HCT116 (cell line): ENCODE measurements at regions not wholly inside any gene's neighbourhood (a gene's known extent, or its start where the extent isn't known, plus 50 kb on each side); places are given as distances from the start of the nearest gene placed in this dataset.

Experiments
- ATAC-seq: fragments of 200-7000 bp; cut with Tn5 transposase; 2 replicates; pipeline ENCODE4 v1.9.1; 2020; ENCODE audit warnings: mild to moderate bottlenecking, moderate library complexity
- BruUV-seq: library from RNA; stranded (reverse); fragments of 400-500 nt; replicated peaks from 2 replicates; lab custom pipeline; 2021; lab: Mats Ljungman, UMichigan
- CTCF ChIA-PET: fragments of 300-600 bp; sonication (Branson Sonifier 250); formaldehyde crosslinking; loops from one replicate; lab custom pipeline; 2021; ENCODE audit warnings: antibody characterized with exemption; lab: Charles Lee
- POLR2A ChIA-PET: fragments of 300-600, 350-600 bp; sonication (Branson Sonifier 250); formaldehyde crosslinking; loops from one replicate; lab custom pipeline; 2021; ENCODE audit warnings: antibody characterized with exemption; lab: Charles Lee
- RAD21 ChIA-PET, 2 experiments: fragments of 300-600 bp; sonication (Branson Sonifier 250); formaldehyde crosslinking; loops; one replicate each; lab custom pipeline; 2023; ENCODE audit warnings: low total read pairs in 2 of 2; ENCODE audit not compliant: uncharacterized antibody in 2 of 2, unreplicated experiment in 2 of 2, low non-redundant PET in 1 of 2; lab: Charles Lee
- DNase-seq: peaks from one replicate; pipeline ENCODE4 v3.0.0-alpha.2; 2010; ENCODE audit warnings: low read depth, low spot score
- H2AFZ ChIP-seq: fragments of 200-600 bp; shearing (Covaris generic), sonication (generic); 2 replicates; pipeline ENCODE4 v1.6.1; 2017; ENCODE audit warnings: low read depth, mixed run types, mixed read lengths, antibody characterized with exemption, low read length; ENCODE audit not compliant: poor library complexity, severe bottlenecking
- H3K27ac ChIP-seq: 2 replicates; pipeline ENCODE4 v1.5.1; 2012; ENCODE audit warnings: low read depth, low read length
- H3K27me3 ChIP-seq: fragments of 200-600 bp; sonication (generic); 2 replicates; pipeline ENCODE4 v1.6.1; 2016; ENCODE audit warnings: mixed run types, low read length, mixed read lengths; ENCODE audit not compliant: insufficient read depth
- H3K36me3 ChIP-seq, 2 experiments: fragments of 200-500 bp in 1 of 2; fragments of 200-600 bp in 1 of 2; sonication (Bioruptor generic) in 1 of 2; sonication (generic) in 1 of 2; 2 replicates each; pipeline versions ENCODE4 v1.5.1 to v1.6.1; 2014 to 2016; ENCODE audit warnings: low read length in 2 of 2, inconsistent platforms in 1 of 2, mixed read lengths in 1 of 2, mixed run types in 1 of 2; ENCODE audit not compliant: insufficient read depth in 2 of 2, control insufficient read depth in 1 of 2
- H3K4me1 ChIP-seq, 2 experiments: fragments of 200-600 bp in 1 of 2; sonication (generic) in 1 of 2; 2 replicates each; pipeline versions ENCODE4 v1.5.1 to v1.6.1; 2012 to 2017; ENCODE audit warnings: low read length in 2 of 2, inconsistent platforms in 1 of 2, mild to moderate bottlenecking in 1 of 2, mixed read lengths in 1 of 2, mixed run types in 1 of 2, moderate library complexity in 1 of 2; ENCODE audit not compliant: insufficient read depth in 2 of 2, control insufficient read depth in 1 of 2
- H3K4me2 ChIP-seq: fragments of 200-600 bp; sonication (generic); 2 replicates; pipeline ENCODE4 v1.6.1; 2017; ENCODE audit warnings: mixed run types, low read length, mixed read lengths
- H3K4me3 ChIP-seq, 2 experiments: fragments of 200-600 bp in 1 of 2; sonication (generic) in 1 of 2; replicated peaks in 1 of 2; 2 replicates each; pipeline ENCODE4 v1.5.1; 2011 to 2016; ENCODE audit warnings: low read length in 2 of 2, control low read depth in 1 of 2, low read depth in 1 of 2, mild to moderate bottlenecking in 1 of 2, mixed read lengths in 1 of 2, mixed run types in 1 of 2
- H3K79me2 ChIP-seq: fragments of 200-600 bp; sonication (generic); 2 replicates; pipeline ENCODE4 v1.6.1; 2017; ENCODE audit warnings: mild to moderate bottlenecking, mixed run types, low read length, moderate library complexity, mixed read lengths; ENCODE audit not compliant: insufficient read depth
- H3K9ac ChIP-seq: fragments of 200-600 bp; sonication (generic); 2 replicates; pipeline ENCODE4 v1.6.1; 2016; ENCODE audit warnings: low read length, mixed read lengths
- H3K9me2 ChIP-seq: fragments of 200-600 bp; sonication (generic), shearing (Covaris generic); 2 replicates; pipeline ENCODE4 v1.6.1; 2017; ENCODE audit warnings: mixed run types, mild to moderate bottlenecking, moderate library complexity; ENCODE audit not compliant: insufficient read depth
- H3K9me3 ChIP-seq, 2 experiments: fragments of 200-500 bp in 1 of 2; fragments of 200-600 bp in 1 of 2; sonication (Bioruptor generic) in 1 of 2; sonication (generic) in 1 of 2; 2 replicates each; pipeline ENCODE4 v1.6.1; 2014 to 2017; ENCODE audit warnings: low read length in 2 of 2, mixed read lengths in 2 of 2, inconsistent platforms in 1 of 2, low read depth in 1 of 2, mild to moderate bottlenecking in 1 of 2, mixed run types in 1 of 2, moderate library complexity in 1 of 2; ENCODE audit not compliant: control insufficient read depth in 1 of 2, insufficient read depth in 1 of 2
- H4K20me1 ChIP-seq: fragments of 200-600 bp; sonication (generic), shearing (Covaris generic); 2 replicates; pipeline ENCODE4 v1.6.1; 2017; ENCODE audit warnings: mixed run types, mild to moderate bottlenecking, moderate library complexity; ENCODE audit not compliant: insufficient read depth
- ATF3 ChIP-seq: IDR thresholded peaks from 2 replicates; pipeline ENCODE4 v1.6.1; 2012
- CBX3 ChIP-seq: IDR thresholded peaks from 2 replicates; pipeline ENCODE4 v1.6.1; 2012; ENCODE audit warnings: low read depth
- EGR1 ChIP-seq: IDR thresholded peaks from 2 replicates; pipeline ENCODE4 v1.6.1; 2012; ENCODE audit warnings: low read depth
- ELF1 ChIP-seq: IDR thresholded peaks from 2 replicates; pipeline ENCODE4 v1.6.1; 2012; ENCODE audit warnings: low read depth, borderline replicate concordance
- FOSL1 ChIP-seq: IDR thresholded peaks from 2 replicates; pipeline ENCODE4 v1.6.1; 2012; ENCODE audit warnings: low read depth
- JUND ChIP-seq: IDR thresholded peaks from 2 replicates; pipeline ENCODE4 v1.6.1; 2012
- POLR2A ChIP-seq: IDR thresholded peaks from 2 replicates; pipeline ENCODE4 v1.7.0; 2011; ENCODE audit warnings: borderline replicate concordance; ENCODE audit not compliant: insufficient read depth, insufficient read length; ENCODE audit errors: extremely low read depth
- POLR2AphosphoS5 ChIP-seq: IDR thresholded peaks from 2 replicates; pipeline ENCODE4 v1.6.1; 2011; ENCODE audit warnings: mild to moderate bottlenecking, low read depth, low read length, moderate library complexity
- RAD21 ChIP-seq: IDR thresholded peaks from 2 replicates; pipeline ENCODE4 v1.6.1; 2012; ENCODE audit warnings: low read depth, mild to moderate bottlenecking
- REST ChIP-seq: IDR thresholded peaks from 2 replicates; pipeline ENCODE4 v1.6.1; 2012; ENCODE audit warnings: low read depth
- SIN3A ChIP-seq: IDR thresholded peaks from 2 replicates; pipeline ENCODE4 v1.6.1; 2012; ENCODE audit warnings: low read depth
- SP1 ChIP-seq: IDR thresholded peaks from 2 replicates; pipeline ENCODE4 v1.6.1; 2012; ENCODE audit warnings: low read depth
- SRF ChIP-seq: IDR thresholded peaks from 2 replicates; pipeline ENCODE4 v1.6.1; 2012; ENCODE audit warnings: low read depth
- ZBTB33 ChIP-seq: IDR thresholded peaks from 2 replicates; pipeline ENCODE4 v1.6.1; 2011; ENCODE audit warnings: mild to moderate bottlenecking, low read length, moderate library complexity; ENCODE audit not compliant: insufficient replicate concordance; ENCODE audit errors: extremely low read depth
- ZFX ChIP-seq: fragments of 450-650 bp; IDR thresholded peaks from 2 replicates; pipeline ENCODE4 v1.6.1; 2017
- ZNF274 ChIP-seq: fragments of 200-500 bp; sonication (Bioruptor generic); IDR thresholded peaks from 2 replicates; pipeline ENCODE4 v1.6.1; 2014; ENCODE audit warnings: mild to moderate bottlenecking, low read depth, low read length, inconsistent platforms
- intact Hi-C: fragments of 100-400 bp; cut with micrococcal nuclease; formaldehyde crosslinking; loops from 2 replicates; pipeline ENCODE4 v1.10.0; 2022

GRCh38 chr5:27784317-27784716, 745.9 kb upstream of the CDH9 start:
- Histone ChIP-seq H3K36me3 (no peaks in the 10 kb centered on the region), H3K4me1 (no peaks in the 10 kb centered on the region), H3K27ac (no peak overlapping the region), H3K79me2 (no peaks in the 10 kb centered on the region), H3K9ac (no peak overlapping the region), H4K20me1 (no peaks in the 10 kb centered on the region), H3K4me2 (no peak overlapping the region), H3K4me3 (no peak overlapping the region), H2AFZ (no peak overlapping the region), H3K9me2 (no peaks in the 10 kb centered on the region), H3K9me3 (peaks cover 14 to 16% of the 10 kb centered on the region in 2 experiments; a peak in 2 of 4 replicates), H3K27me3 (no peaks in the 10 kb centered on the region)
- DNase-seq = no peak
- ChIA-PET POLR2A (no interaction called here), RAD21 (no interaction called here), CTCF (no interaction called here)
- TF ChIP-seq ELF1 (no peak), SRF (no peak), SP1 (no peak), POLR2AphosphoS5 (no peak), ZFX (no peak)
- BruUV-seq = no TSS peak
- intact Hi-C loops = no loop called here
- ATAC-seq = no peak

- TF ChIP-seq SP1 = no peak
- TF ChIP-seq FOSL1 = no peak
- TF ChIP-seq EGR1 = no peak
- TF ChIP-seq ZNF274 = no peak
- no peak for TF ChIP-seq JUND
- TF ChIP-seq REST = no peak
- no peak for TF ChIP-seq SRF
- no peak for TF ChIP-seq ZBTB33
- TF ChIP-seq RAD21 = no peak
- TF ChIP-seq CBX3 = no peak
- TF ChIP-seq ATF3 = no peak
- TF ChIP-seq SIN3A = no peak
- no peak for TF ChIP-seq ELF1
- no peak for TF ChIP-seq POLR2A
- TF ChIP-seq, all 23 proteins: peak for 0
- ChIA-PET POLR2A (no interaction called here), CTCF (no interaction called here), RAD21 (no interaction called here)
- Histone ChIP-seq H3K4me3 (no peak overlapping the region), H3K27ac (no peak overlapping the region), H2AFZ (no peak overlapping the region), H3K4me2 (no peak overlapping the region), H3K79me2 (no peaks in the 10 kb centered on the region), H3K9ac (no peak overlapping the region), H3K27me3 (no peaks in the 10 kb centered on the region), H3K9me3 (peaks cover 8 to 13% of the 10 kb centered on the region in 2 experiments; a peak in 1 of 4 replicates), H3K4me1 (no peaks in the 10 kb centered on the region), H3K9me2 (no peaks in the 10 kb centered on the region), H3K36me3 (no peaks in the 10 kb centered on the region), H4K20me1 (no peaks in the 10 kb centered on the region)
- no TSS peak for BruUV-seq
- DNase-seq (no peak), ATAC-seq (no peak)
- intact Hi-C loops = no loop called here
Observed at GRCh38 chr5:27778121-27778520, 739.7 kb upstream of the CDH9 start.
